ENCODE measurements at regions not wholly inside any gene's neighbourhood (a gene's known extent, or its start where the extent isn't known, plus 50 kb on each side); places are given as distances from the start of the nearest gene placed in this dataset.

GRCh38 chr14:28102001-28102400 is 664.6 kb upstream of the FOXG1 start:
- Histone ChIP-seq H3K27ac (ENCODE audit: extremely low read depth, low read depth, low read length) (no peak overlapping the region), H3K36me3 (ENCODE audit: control insufficient read depth in 2 of 2, insufficient read depth in 1 of 2, low read length in 2 of 2) (no peaks in the 10 kb centered on the region), H3K4me3 (ENCODE audit: low read depth, low read length) (no peak overlapping the region), H3K4me1 (ENCODE audit: control insufficient read depth, insufficient read depth, low read length) (no peaks in the 10 kb centered on the region), H3K9me3 (ENCODE audit: control insufficient read depth, insufficient read depth, low read depth, low read length) (no peaks in the 10 kb centered on the region)
- POLR2A ChIA-PET: no interaction called here
- CTCF ChIA-PET: no interaction called here
- no peak for TF ChIP-seq ZNF48 (tag by site-specific recombination; IDR thresholded peaks at IDR 0.05)

GRCh38 chr14:28102814-28103213 is 663.8 kb upstream of the FOXG1 start:
- ChIA-PET CTCF (no interaction called here), POLR2A (no interaction called here)
- no peak for TF ChIP-seq ZNF571 (tag by site-specific recombination; IDR thresholded peaks at IDR 0.05)
- no peak for TF ChIP-seq ZNF184 (tag by site-specific recombination; IDR thresholded peaks at IDR 0.05)
- TF ChIP-seq ZNF155 (tag by site-specific recombination; IDR thresholded peaks at IDR 0.05): no peak
- no peak for TF ChIP-seq ZSCAN30 (tag by site-specific recombination; IDR thresholded peaks at IDR 0.05)
- TF ChIP-seq ZNF174 (tag by site-specific recombination; IDR thresholded peaks at IDR 0.05): no peak
- TF ChIP-seq BCL11A (tag by site-specific recombination; IDR thresholded peaks at IDR 0.05; ENCODE audit: low read depth): no peak
- no peak for TF ChIP-seq ZNF211 (tag by site-specific recombination; IDR thresholded peaks at IDR 0.05; ENCODE audit: low read depth)
- TF ChIP-seq ZNF10 (tag by site-specific recombination; IDR thresholded peaks at IDR 0.05): no peak
- TF ChIP-seq OSR2 (tag by site-specific recombination; IDR thresholded peaks at IDR 0.05): no peak
- TF ChIP-seq ZNF18 (tag by site-specific recombination; IDR thresholded peaks at IDR 0.05): no peak
- TF ChIP-seq SP2 (tag by site-specific recombination; IDR thresholded peaks at IDR 0.05): no peak
- TF ChIP-seq ZNF76 (tag by site-specific recombination; IDR thresholded peaks at IDR 0.05; ENCODE audit: borderline replicate concordance, low read depth): no peak
- TF ChIP-seq ZNF670 (tag by site-specific recombination; IDR thresholded peaks at IDR 0.05; ENCODE audit: low read depth): no peak
- no peak for TF ChIP-seq ZNF366 (tag by site-specific recombination; conservative IDR thresholded peaks at IDR 0.05)
- no peak overlapping the region for H3K4me3 ChIP-seq (ENCODE audit: low read depth, low read length)
- no peaks in the 10 kb centered on the region for H3K36me3 ChIP-seq (ENCODE audit: control insufficient read depth in 2 of 2, insufficient read depth in 1 of 2, low read length in 2 of 2)
- H3K27ac ChIP-seq (ENCODE audit: extremely low read depth, low read depth, low read length): no peak overlapping the region
- H3K4me1 ChIP-seq (ENCODE audit: control insufficient read depth, insufficient read depth, low read length): no peaks in the 10 kb centered on the region
- no peaks in the 10 kb centered on the region for H3K9me3 ChIP-seq (ENCODE audit: control insufficient read depth, insufficient read depth, low read depth, low read length)

- no peaks in the 10 kb centered on the region for H3K9me3 ChIP-seq (ENCODE audit: control insufficient read depth, insufficient read depth, low read depth, low read length)
- no peaks in the 10 kb centered on the region for H3K4me1 ChIP-seq (ENCODE audit: control insufficient read depth, insufficient read depth, low read length)
- no peak overlapping the region for H3K27ac ChIP-seq (ENCODE audit: extremely low read depth, low read depth, low read length)
- TF ChIP-seq SETDB1 (IDR thresholded peaks at IDR 0.05; ENCODE audit: insufficient read length, low read length): no peak
- TF ChIP-seq ZNF777 (tag by site-specific recombination; IDR thresholded peaks at IDR 0.05; ENCODE audit: borderline replicate concordance): no peak
- no peak for TF ChIP-seq ZNF677 (tag by site-specific recombination; IDR thresholded peaks at IDR 0.05)
- TF ChIP-seq YY1 (tag by site-specific recombination; IDR thresholded peaks at IDR 0.05): no peak
- TF ChIP-seq KLF10 (tag by site-specific recombination; IDR thresholded peaks at IDR 0.05): no peak
- TF ChIP-seq ZNF621 (tag by site-specific recombination; IDR thresholded peaks at IDR 0.05): no peak
- no peak for TF ChIP-seq OVOL3 (tag by site-specific recombination; IDR thresholded peaks at IDR 0.05)
- TF ChIP-seq ZNF488 (tag by site-specific recombination; IDR thresholded peaks at IDR 0.05): no peak
- no peak for TF ChIP-seq MYNN (tag by site-specific recombination; IDR thresholded peaks at IDR 0.05; ENCODE audit: borderline replicate concordance)
- TF ChIP-seq ZNF174 (tag by site-specific recombination; IDR thresholded peaks at IDR 0.05): no peak
- H3K36me3 ChIP-seq (ENCODE audit: control insufficient read depth in 2 of 2, insufficient read depth in 1 of 2, low read length in 2 of 2): no peaks in the 10 kb centered on the region
- ChIA-PET CTCF (no interaction called here), POLR2A (no interaction called here)
- no peak overlapping the region for H3K4me3 ChIP-seq (ENCODE audit: low read depth, low read length)
These were observed 653.3 kb upstream of the FOXG1 start for GRCh38 chr14:28113311-28113710.

All from HEK293 (cell line).